HG03575 (cell line): ENCODE measurements at regions not wholly inside any gene's neighbourhood (a gene's known extent, or its start where the extent isn't known, plus 50 kb on each side); places are given as distances from the start of the nearest gene placed in this dataset.
"Not testable (repeated sequence)": the region's sequence is repeated elsewhere in the genome, so short reads cannot be mapped to it uniquely, and the experiment has no call there.

Experiments used
- ATAC-seq: cut with Tn5 transposase; IDR thresholded peaks from one replicate; pipeline ENCODE4 v1.9.1; 2021; ENCODE audit not compliant: unreplicated experiment, insufficient number of reproducible peaks, low FRiP score; ENCODE audit errors: extremely low read depth

DNA sequence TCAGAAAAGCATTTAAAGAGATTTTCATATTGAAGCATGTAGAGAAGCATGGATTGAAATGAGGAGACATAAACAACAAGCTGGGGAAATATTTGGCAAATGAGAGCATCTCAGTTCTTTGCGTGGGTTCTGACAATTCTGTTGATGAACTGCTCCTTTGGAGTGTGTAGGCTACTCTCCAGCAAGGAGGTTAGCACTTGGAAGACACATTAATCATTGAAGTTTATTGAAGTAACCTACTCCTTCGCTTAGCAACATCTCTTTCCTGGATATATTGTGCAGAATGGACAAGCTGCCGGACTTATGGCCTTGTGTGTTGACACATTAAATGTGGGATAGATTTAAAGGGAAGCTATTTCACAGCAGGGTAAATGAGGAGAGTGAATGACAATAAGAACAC lies 354.5 kb upstream of the VWC2 start:
- no peak for ATAC-seq

GRCh38 chr7:49422564-49422963 lies 350.9 kb upstream of the VWC2 start:
- no peak for ATAC-seq

DNA sequence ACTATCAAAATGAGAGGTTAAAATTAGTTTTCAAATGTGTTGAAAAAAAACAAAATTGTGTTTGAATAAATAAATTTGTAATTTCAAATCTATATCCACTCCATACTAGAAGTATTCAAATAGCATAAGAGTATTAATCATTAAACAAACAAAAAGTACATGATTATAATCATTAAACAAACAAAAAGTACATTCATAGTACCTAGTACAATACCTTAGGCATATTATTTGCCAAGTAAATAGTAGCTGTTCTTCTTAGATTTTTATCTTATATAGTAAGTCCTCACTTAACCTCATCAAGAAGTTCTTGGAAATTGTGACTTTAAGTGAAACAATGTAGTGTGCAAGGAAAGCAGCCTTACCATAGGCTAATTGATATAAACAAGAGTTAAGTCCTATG lies 349.3 kb upstream of the VWC2 start:
- no peak for ATAC-seq

DNA sequence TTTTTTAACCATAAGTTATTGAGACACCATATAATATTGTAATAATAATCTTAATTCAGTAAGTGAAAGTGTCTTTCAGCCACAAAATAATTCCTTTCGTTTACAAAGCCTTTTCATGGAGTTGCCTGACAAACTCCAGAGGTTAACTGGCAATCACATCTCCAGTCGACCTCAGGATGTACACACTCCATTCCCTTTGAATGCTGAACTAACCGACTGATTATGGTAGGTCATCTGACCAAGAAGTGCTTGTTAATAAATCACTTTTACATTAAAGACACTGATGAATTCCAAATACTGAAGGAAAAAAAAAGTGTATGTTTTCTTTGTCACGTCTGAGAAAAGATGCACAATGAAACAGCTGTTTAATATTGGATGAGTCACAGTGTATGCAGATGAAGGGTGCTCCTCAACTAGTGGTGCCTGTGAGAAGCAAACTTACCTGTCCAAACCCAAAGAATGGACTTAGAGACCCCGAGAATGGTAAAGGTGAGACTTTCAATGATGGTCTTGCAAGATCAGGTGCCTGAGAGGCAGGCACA lies 348.1 kb upstream of the VWC2 start:
- ATAC-seq: no peak

DNA sequence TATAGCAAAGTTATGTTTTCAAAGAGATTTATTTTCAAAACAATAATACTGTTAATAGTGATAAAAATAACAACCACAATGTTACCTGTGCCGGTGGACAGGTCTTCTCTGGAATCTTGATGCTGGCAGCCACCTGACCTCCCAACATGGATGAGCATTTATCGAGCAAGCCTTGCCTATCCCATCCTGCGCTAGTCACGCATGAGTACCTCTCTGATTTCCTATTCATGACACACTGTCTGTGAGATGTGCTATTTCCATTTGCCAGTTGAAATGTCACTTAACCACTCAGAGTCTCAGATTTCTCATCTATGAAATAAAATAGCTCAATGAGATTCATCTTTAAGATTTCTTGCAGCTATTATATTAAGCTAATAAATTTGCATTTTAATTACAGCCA lies 341.2 kb upstream of the VWC2 start:
- no peak for ATAC-seq

DNA sequence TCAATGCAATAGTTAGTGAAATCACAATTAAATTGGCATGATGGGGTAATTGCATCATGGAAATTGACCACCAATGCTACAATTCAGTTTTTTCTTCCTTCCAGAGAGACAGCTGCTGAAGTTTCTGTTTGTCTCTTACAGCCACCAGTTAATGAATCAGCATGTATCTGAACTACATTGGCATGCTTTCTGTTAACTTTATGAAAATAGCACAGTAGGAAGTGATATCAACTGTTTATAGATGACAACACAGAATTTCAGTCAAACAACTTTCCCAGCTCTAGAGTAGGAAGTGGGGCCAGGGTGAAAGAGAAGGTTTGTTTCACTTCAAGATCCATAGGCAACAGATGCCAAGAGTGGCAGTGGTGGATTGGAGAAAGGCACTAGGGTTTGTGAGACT lies 339.6 kb upstream of the VWC2 start:
- ATAC-seq: no peak

GRCh38 chr7:49434846-49435245 lies 338.6 kb upstream of the VWC2 start:
- ATAC-seq: no peak

DNA sequence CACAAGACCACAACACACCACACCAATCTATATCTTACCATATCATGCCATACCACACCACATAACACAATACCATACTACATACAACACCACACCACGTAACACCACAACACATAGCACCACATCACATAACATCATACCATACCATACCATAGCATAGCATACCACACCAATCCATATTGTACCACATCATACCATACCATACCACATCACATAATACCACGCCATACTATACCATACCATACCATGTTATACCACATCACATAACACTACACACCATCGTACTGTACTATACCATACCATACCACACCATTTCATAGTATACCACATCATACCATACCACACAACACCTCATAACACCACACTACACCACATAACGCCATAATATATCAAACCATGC lies 335.2 kb upstream of the VWC2 start:
- ATAC-seq: no peak

DNA sequence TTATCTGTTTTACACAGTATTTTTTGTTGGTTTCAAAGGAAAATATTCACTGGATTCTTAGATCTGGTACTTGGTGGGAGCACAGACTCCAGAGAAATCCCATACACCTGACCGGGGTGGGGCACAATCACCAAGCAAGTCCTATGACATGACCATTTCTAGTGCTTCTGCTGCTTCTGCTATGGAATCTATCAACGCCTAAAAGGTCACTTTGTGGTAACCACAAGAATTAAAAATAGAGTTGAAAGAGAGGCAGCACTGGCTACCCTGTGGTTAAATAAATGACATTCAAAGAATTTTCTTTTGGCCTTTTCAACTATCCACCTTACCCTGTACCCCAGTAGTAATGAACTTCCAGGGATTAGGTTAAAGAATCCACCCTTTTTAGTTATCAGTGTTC lies 329.9 kb upstream of the VWC2 start:
- ATAC-seq: no peak

- no peak for ATAC-seq
These were observed 320.0 kb upstream of the VWC2 start for GRCh38 chr7:49453486-49453885.

DNA sequence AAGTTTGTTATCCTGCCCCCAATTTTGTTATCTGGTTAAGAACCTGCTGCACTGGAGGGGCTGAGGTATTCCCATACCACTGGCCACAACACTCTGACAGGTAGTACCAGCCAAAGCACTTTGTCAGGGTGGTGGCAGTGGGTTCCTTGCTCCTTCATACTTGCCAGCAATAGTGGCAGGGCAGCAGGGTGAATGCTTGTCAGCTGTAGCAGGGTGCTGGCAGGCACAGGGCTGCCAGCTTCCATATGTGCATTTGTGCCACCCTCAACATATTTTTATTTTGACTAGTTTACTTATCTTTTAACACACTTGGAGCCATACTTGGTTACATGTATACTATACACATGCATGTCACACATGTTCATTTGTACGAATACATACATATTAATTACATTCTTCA lies 294.0 kb upstream of the VWC2 start:
- no peak for ATAC-seq

DNA sequence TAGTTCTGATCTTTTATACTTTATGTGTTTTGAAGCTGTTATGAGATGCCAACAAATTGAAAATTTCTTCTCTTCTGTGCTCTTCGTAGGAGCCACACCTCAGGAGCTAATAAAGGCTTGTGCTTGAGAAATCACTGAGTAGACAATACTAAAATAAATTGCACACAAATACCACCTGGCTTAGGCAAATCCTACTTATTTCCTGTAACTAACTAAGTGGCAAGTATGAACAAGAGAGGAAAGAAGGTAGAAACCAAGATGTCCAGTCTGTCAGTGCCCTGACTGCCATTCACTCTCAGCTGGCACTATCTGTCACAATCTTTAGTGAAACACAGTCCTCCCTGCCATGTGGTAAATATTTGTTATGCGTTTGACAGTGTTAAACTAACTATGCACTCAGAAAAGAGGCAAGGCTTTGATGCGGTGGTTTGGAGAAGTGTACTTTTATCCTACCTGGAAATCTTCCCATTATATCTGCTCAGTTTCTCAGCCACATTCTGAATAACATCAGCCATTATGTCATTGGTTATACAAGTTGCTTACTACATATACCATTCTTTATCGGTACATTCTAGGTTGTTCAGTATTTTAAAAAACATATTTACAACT lies 293.4 kb upstream of the VWC2 start:
- ATAC-seq: no peak

DNA sequence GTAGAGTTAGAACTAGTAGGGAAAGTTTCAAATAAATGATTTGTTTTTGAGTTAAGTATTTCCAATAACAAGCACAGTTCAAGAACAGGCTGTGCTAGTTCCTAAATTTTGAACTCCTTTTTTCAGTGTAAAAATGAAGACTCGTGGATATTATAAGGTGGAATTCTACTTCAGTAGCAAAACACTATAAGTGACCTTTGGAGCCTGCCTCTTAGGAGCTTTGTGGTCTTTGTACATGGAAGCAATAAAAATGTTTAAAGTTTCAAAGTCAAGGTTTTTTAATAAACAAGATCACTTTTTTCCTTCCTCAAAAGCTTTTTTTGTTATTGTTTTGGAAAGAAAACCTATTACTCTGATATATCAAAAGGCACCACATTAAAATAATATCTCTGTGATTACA lies 292.4 kb upstream of the VWC2 start:
- no peak for ATAC-seq

DNA sequence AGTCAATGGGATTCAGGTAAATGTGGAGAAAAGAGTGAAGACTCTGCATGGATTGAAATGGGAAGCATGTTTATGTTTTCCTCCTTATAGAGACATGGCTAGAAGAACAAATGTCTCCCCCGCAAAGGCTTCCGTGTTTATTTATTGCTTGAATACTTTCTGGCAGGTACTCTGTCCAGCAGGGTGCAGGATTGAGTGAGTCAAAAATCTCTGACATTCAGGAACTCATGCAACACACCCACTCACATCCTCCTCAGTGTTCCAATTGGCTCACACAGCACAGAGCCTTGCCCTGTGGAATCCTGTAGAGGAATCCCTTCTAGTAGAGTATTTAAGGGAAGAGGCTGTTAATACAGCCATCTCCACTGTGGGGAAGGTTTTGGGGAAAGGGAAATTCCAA lies 290.3 kb upstream of the VWC2 start:
- no peak for ATAC-seq

- no peak for ATAC-seq
These were observed 286.2 kb upstream of the VWC2 start for GRCh38 chr7:49486974-49487829.

- no peak for ATAC-seq
These were observed 285.7 kb upstream of the VWC2 start for GRCh38 chr7:49487830-49488140.

DNA sequence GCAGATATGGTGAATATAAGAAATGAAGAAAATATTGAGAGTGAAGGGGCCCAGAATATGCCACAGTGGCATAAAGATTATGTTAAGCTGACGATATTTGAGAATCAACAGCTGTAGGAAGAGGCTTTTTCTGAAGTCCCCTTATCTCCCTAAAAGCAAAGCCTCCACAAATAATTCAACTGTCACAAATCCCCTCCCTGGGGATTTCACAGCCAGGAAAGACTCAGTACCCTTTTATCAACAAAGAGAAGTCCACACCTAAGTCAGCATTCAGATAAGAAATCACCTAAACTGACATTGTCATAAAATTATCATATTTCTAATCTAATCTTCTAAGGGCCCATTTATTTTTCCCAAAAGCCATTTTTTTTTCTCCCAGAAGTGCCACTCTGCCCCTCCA lies 284.9 kb upstream of the VWC2 start:
- ATAC-seq: no peak

DNA sequence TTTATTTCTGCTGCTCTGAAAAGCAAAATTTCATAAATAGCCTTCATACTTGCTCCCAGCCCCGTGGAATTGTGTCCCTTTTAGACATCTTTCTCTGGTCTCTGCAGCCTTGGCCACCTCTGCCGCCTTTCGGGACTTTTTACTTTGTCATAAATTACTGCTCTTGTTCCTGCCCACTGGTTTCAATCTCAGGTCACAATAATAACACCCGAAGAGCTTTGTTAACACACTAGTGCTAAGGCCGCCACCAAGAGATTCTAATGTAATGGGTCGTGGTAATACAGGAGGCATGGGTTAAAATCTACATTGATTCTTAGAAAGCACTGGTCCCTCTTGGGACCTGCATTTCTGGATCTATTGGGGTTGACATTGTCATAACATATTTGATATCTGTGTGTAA lies 276.0 kb upstream of the VWC2 start:
- ATAC-seq: no peak

DNA sequence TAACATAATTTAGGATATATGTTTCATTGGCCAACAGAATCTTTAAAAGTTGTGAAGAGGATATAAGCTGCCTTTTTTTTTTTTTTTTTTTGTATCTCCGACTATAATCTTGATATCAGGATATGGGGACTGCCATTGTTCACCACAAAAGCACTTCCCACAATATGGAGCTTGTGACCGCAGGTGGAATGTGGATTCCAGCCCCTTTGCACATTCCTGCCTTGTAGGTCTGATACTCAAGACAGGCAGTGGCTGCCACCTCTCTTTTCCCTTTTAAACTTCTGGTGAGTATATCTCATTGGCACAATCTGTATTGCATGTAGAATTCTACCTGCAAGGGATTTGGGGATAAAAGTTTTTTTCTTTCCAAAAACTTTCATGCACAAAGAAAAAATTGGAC lies 272.7 kb upstream of the VWC2 start:
- ATAC-seq: no peak

GRCh38 chr7:49507206-49507605 lies 266.2 kb upstream of the VWC2 start:
- not testable (repeated sequence) for ATAC-seq

DNA sequence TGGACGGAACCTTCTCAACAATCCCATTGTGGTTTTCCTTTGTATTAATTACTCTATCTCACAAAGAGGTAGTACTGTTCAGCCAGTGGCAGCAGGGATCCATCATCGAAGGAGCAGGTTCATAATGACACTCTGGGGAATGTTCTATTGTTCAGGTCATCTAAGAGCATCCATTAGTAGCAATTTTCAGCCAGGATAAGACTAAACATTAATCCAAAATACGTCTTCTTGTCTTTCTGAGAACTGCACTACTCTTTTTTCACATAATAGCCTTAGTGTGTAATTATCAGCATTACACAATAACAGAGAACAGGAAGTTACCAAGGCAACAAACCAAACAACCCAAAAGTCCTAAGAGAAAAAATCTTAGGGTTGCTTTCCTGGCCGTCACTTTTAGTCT lies 259.5 kb upstream of the VWC2 start:
- ATAC-seq: no peak
